H9 (cell line): ENCODE measurements at regions not wholly inside any gene's neighbourhood (a gene's known extent, or its start where the extent isn't known, plus 50 kb on each side); places are given as distances from the start of the nearest gene placed in this dataset.
"Not testable (repeated sequence)": the region's sequence is repeated elsewhere in the genome, so short reads cannot be mapped to it uniquely, and the experiment has no call there.

ENCODE experiments used
- DNase-seq: peaks from one replicate; pipeline ENCODE4 v3.0.0-alpha.2; 2017
- H2AFZ ChIP-seq: one replicate; pipeline ENCODE4 v1.6.1; 2013; ENCODE audit warnings: mild to moderate bottlenecking, low read length, control low read depth, moderate library complexity
- H2AK5ac ChIP-seq: 2 replicates; pipeline ENCODE4 v1.6.1; 2013; ENCODE audit warnings: low read length, control low read depth, mixed read lengths; ENCODE audit not compliant: insufficient read length
- H2BK120ac ChIP-seq: one replicate; pipeline ENCODE4 v1.6.1; 2013; ENCODE audit warnings: low read depth, mild to moderate bottlenecking, low read length, control low read depth, inconsistent platforms; ENCODE audit not compliant: poor library complexity, severe bottlenecking
- H2BK12ac ChIP-seq: 2 replicates; pipeline ENCODE4 v1.6.1; 2013; ENCODE audit warnings: low read length, control low read depth, mixed read lengths, low read depth; ENCODE audit not compliant: insufficient read length
- H2BK15ac ChIP-seq: 2 replicates; pipeline ENCODE4 v1.6.1; 2013; ENCODE audit warnings: low read depth, low read length, control low read depth
- H2BK20ac ChIP-seq: one replicate; pipeline ENCODE4 v1.6.1; 2013; ENCODE audit warnings: low read depth, mild to moderate bottlenecking, low read length, control low read depth, inconsistent platforms; ENCODE audit not compliant: poor library complexity, severe bottlenecking
- H2BK5ac ChIP-seq: 2 replicates; pipeline ENCODE4 v1.6.1; 2013; ENCODE audit warnings: low read length, control low read depth, mixed read lengths; ENCODE audit not compliant: insufficient read length
- H3K14ac ChIP-seq: 2 replicates; pipeline ENCODE4 v1.6.1; 2013; ENCODE audit warnings: low read length, control low read depth; ENCODE audit not compliant: insufficient read depth
- H3K18ac ChIP-seq: 2 replicates; pipeline ENCODE4 v1.6.1; 2013; ENCODE audit warnings: low read depth, mild to moderate bottlenecking, mixed read lengths, low read length, control low read depth; ENCODE audit not compliant: insufficient read length
- H3K23ac ChIP-seq: 2 replicates; pipeline ENCODE4 v1.6.1; 2013; ENCODE audit warnings: low read length, control low read depth, mixed read lengths, low read depth; ENCODE audit not compliant: insufficient read length
- H3K23me2 ChIP-seq: 2 replicates; pipeline ENCODE4 v1.6.1; 2013; ENCODE audit warnings: low read depth, mild to moderate bottlenecking, mixed read lengths, low read length, control low read depth; ENCODE audit not compliant: insufficient read length, poor library complexity, severe bottlenecking
- H3K27ac ChIP-seq: 2 replicates; pipeline ENCODE4 v1.5.1; 2013; ENCODE audit warnings: low read length, control low read depth, mixed read lengths, low read depth; ENCODE audit not compliant: insufficient read length
- H3K27me3 ChIP-seq: 2 replicates; pipeline ENCODE4 v1.6.1; 2013; ENCODE audit warnings: low read length, control low read depth, inconsistent platforms; ENCODE audit not compliant: insufficient read depth
- H3K4ac ChIP-seq: 2 replicates; pipeline ENCODE4 v1.6.1; 2013; ENCODE audit warnings: low read depth, mild to moderate bottlenecking, control low read depth, inconsistent platforms, low read length, moderate library complexity
- H3K4me1 ChIP-seq: 2 replicates; pipeline ENCODE4 v1.6.1; 2013; ENCODE audit warnings: low read length, control low read depth, inconsistent platforms; ENCODE audit not compliant: insufficient read depth
- H3K4me2 ChIP-seq: 2 replicates; pipeline ENCODE4 v1.6.1; 2013; ENCODE audit warnings: low read length, control low read depth, mixed read lengths; ENCODE audit not compliant: insufficient read length, insufficient read depth
- H3K56ac ChIP-seq: 2 replicates; pipeline ENCODE4 v1.6.1; 2013; ENCODE audit warnings: low read depth, mild to moderate bottlenecking, mixed read lengths, low read length, control low read depth; ENCODE audit not compliant: insufficient read length
- H3K79me1 ChIP-seq: 2 replicates; pipeline ENCODE4 v1.6.1; 2013; ENCODE audit warnings: low read depth, mild to moderate bottlenecking, moderate library complexity, low read length, control low read depth, inconsistent platforms; ENCODE audit not compliant: insufficient read depth, poor library complexity, severe bottlenecking
- H3K79me2 ChIP-seq: 2 replicates; pipeline ENCODE4 v1.6.1; 2013; ENCODE audit warnings: low read length, control low read depth, inconsistent platforms; ENCODE audit not compliant: insufficient read depth
- H3K9ac ChIP-seq: 2 replicates; pipeline ENCODE4 v1.6.1; 2013; ENCODE audit warnings: low read length, control low read depth, mixed read lengths; ENCODE audit not compliant: insufficient read length; ENCODE audit errors: extremely low read depth
- H3K9me3 ChIP-seq: one replicate; pipeline ENCODE4 v1.6.1; 2013; ENCODE audit warnings: low read depth, low read length, inconsistent platforms; ENCODE audit not compliant: control insufficient read depth
- H3T11ph ChIP-seq: one replicate; pipeline ENCODE4 v1.6.1; 2013; ENCODE audit warnings: mild to moderate bottlenecking, low read length, control low read depth, inconsistent platforms
- H4K20me1 ChIP-seq: one replicate; pipeline ENCODE4 v1.6.1; 2013; ENCODE audit not compliant: control insufficient read depth, insufficient read length, insufficient read depth
- H4K5ac ChIP-seq: 2 replicates; pipeline ENCODE4 v1.6.1; 2013; ENCODE audit warnings: low read depth, mild to moderate bottlenecking, mixed read lengths, low read length, control low read depth; ENCODE audit not compliant: insufficient read length
- H4K8ac ChIP-seq: replicated peaks from 2 replicates; pipeline ENCODE4 v1.6.1; 2013; ENCODE audit warnings: low read length, control low read depth, mixed read lengths, low read depth; ENCODE audit not compliant: insufficient read length
- H4K91ac ChIP-seq: 2 replicates; pipeline ENCODE4 v1.6.1; 2013; ENCODE audit warnings: low read depth, mild to moderate bottlenecking, moderate library complexity, mixed read lengths, low read length, control low read depth; ENCODE audit not compliant: insufficient read length
- H3K27ac Mint-ChIP-seq, 3 experiments: 2 replicates in 2 of 3; 3 replicates in 1 of 3; pipeline ENCODE4 v1.8.0; 2020 to 2021; ENCODE audit warnings: mixed read lengths in 3 of 3, mild to moderate bottlenecking in 1 of 3, moderate library complexity in 1 of 3
- H3K27me3 Mint-ChIP-seq: 2 replicates; pipeline ENCODE4 v1.8.0; 2021; ENCODE audit warnings: low read depth, mild to moderate bottlenecking, moderate library complexity, mixed read lengths
- H3K36me3 Mint-ChIP-seq, 3 experiments: 2 replicates in 2 of 3; 3 replicates in 1 of 3; pipeline ENCODE4 v1.8.0; 2020 to 2021; ENCODE audit warnings: low read depth in 3 of 3, mixed read lengths in 3 of 3; ENCODE audit not compliant: insufficient read depth in 1 of 3
- H3K4me1 Mint-ChIP-seq, 2 experiments: 2 replicates each; pipeline ENCODE4 v1.8.0; 2020; ENCODE audit warnings: mixed read lengths in 2 of 2
- H3K4me3 Mint-ChIP-seq, 2 experiments: 2 replicates in 1 of 2; 3 replicates in 1 of 2; pipeline ENCODE4 v1.8.0; 2020 to 2021; ENCODE audit warnings: mild to moderate bottlenecking in 2 of 2, mixed read lengths in 2 of 2, moderate library complexity in 1 of 2
- H3K9me3 Mint-ChIP-seq, 2 experiments: 2 replicates in 1 of 2; 3 replicates in 1 of 2; pipeline ENCODE4 v1.8.0; 2020; ENCODE audit warnings: mild to moderate bottlenecking in 2 of 2, mixed read lengths in 2 of 2, moderate library complexity in 1 of 2
- WGBS: extraction: QIAGEN DNeasy Blood & Tissue Kit; methylation state at CpG from one replicate; pipeline ENCODE4 v1.1.7; 2013; ENCODE audit warnings: missing lambda C conversion rate, low lambda C conversion rate, mixed read lengths; ENCODE audit not compliant: insufficient read length; ENCODE audit errors: extremely low coverage; 5-methylcytosine and 5-hydroxymethylcytosine counted together
- TF ChIP-seq, protein P1 (sequence below): fragments of 200-600 bp; sonication (generic); conservative IDR thresholded peaks from 3 replicates; pipeline ENCODE4 v1.8.0; 2021; ENCODE audit warnings: antibody characterized with exemption, mild to moderate bottlenecking

DNA sequence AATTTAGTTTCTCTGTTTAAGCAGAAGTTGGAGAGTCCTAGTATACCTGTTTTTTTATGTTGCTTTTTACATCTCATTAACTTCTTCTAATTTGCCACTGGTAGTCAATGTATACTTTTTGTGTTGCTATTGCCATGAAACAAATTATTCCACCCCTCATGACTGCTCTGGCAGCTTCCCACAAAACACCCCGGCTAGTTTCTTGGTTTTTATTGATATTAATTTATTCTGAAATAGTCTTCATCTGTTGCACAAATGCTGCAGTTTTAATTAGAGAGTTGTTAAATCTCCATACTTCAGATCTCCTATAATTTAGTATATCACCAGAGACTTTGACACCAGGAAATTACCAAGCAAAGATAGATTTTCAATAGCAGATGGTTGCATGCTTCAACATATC is 1159.3 kb upstream of the PRR20A start:
- no peaks in the 10 kb centered on the region for H3K79me2 ChIP-seq
- TF ChIP-seq, protein P1, sequence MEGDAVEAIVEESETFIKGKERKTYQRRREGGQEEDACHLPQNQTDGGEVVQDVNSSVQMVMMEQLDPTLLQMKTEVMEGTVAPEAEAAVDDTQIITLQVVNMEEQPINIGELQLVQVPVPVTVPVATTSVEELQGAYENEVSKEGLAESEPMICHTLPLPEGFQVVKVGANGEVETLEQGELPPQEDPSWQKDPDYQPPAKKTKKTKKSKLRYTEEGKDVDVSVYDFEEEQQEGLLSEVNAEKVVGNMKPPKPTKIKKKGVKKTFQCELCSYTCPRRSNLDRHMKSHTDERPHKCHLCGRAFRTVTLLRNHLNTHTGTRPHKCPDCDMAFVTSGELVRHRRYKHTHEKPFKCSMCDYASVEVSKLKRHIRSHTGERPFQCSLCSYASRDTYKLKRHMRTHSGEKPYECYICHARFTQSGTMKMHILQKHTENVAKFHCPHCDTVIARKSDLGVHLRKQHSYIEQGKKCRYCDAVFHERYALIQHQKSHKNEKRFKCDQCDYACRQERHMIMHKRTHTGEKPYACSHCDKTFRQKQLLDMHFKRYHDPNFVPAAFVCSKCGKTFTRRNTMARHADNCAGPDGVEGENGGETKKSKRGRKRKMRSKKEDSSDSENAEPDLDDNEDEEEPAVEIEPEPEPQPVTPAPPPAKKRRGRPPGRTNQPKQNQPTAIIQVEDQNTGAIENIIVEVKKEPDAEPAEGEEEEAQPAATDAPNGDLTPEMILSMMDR = no peak
- no peak overlapping the region for H3K18ac ChIP-seq
- H3K79me1 ChIP-seq = no peaks in the 10 kb centered on the region
- H3K56ac ChIP-seq = no peak overlapping the region
- no peaks in the 10 kb centered on the region for H3K23me2 ChIP-seq
- H2AFZ ChIP-seq = no peak overlapping the region
- H3K4ac ChIP-seq = no peak overlapping the region
- no peak overlapping the region for H2BK12ac ChIP-seq
- no peak overlapping the region for H4K8ac ChIP-seq
- H2AK5ac ChIP-seq = no peak overlapping the region
- no peak overlapping the region for H2BK120ac ChIP-seq
- Mint-ChIP-seq H3K36me3 (peaks cover 12 to 16% (median 12%) of the 10 kb centered on the region in 3 experiments), H3K27me3 (no peaks in the 10 kb centered on the region), H3K4me1 (no peaks in the 10 kb centered on the region), H3K4me3 (no peak overlapping the region), H3K27ac (no peak overlapping the region), H3K9me3 (peaks cover 14 to 15% of the 10 kb centered on the region in 2 experiments)
- no peak overlapping the region for H2BK20ac ChIP-seq
- no peak overlapping the region for H3K27ac ChIP-seq
- no CpG with 5 or more reads among the region's 1 CpG for WGBS
- H3K27me3 ChIP-seq = no peaks in the 10 kb centered on the region
- no peaks in the 10 kb centered on the region for H4K20me1 ChIP-seq
- H3K9me3 ChIP-seq = peaks cover 12% of the 10 kb centered on the region
- H4K5ac ChIP-seq = no peak overlapping the region
- H3T11ph ChIP-seq = no peak overlapping the region
- H4K91ac ChIP-seq = no peak overlapping the region
- no peak overlapping the region for H3K23ac ChIP-seq
- no peak overlapping the region for H3K14ac ChIP-seq
- H3K4me1 ChIP-seq = no peaks in the 10 kb centered on the region
- no peak overlapping the region for H3K9ac ChIP-seq
- no peak overlapping the region for H2BK5ac ChIP-seq
- no peak for DNase-seq
- no peak overlapping the region for H2BK15ac ChIP-seq
- H3K4me2 ChIP-seq = no peak overlapping the region

DNA sequence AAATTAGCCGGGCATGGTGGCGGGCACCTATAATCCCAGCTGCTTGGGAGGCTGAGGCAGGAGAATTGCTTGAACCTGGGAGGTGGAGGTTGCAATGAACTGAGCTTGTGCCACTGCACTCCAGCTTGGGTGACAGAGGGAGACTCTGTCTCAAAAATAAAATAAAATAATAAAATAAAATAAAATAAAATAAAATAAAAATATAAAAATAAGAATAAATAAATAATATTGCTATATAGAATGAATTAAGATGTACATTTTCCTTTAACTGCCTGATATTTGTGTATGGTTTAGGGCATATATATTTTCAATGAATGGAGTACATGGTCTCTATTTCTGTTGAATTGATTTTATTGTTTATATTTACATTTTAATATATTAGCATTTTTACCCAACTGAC is 1156.7 kb upstream of the PRR20A start:
- H4K20me1 ChIP-seq, H3K4ac ChIP-seq, H4K8ac ChIP-seq, H2BK5ac ChIP-seq, H3K27ac ChIP-seq, H3K23ac ChIP-seq, H3K27ac Mint-ChIP-seq, H2BK15ac ChIP-seq, H3K4me2 ChIP-seq, H2AFZ ChIP-seq, H3T11ph ChIP-seq, H3K36me3 Mint-ChIP-seq, H4K91ac ChIP-seq, H3K9me3 Mint-ChIP-seq, H3K27me3 ChIP-seq, H3K18ac ChIP-seq, H3K23me2 ChIP-seq, H3K4me3 Mint-ChIP-seq, DNase-seq, H3K79me2 ChIP-seq, H3K9ac ChIP-seq, H4K5ac ChIP-seq, H3K27me3 Mint-ChIP-seq, H3K9me3 ChIP-seq, H3K56ac ChIP-seq, H2AK5ac ChIP-seq, H2BK20ac ChIP-seq, H3K4me1 ChIP-seq, H2BK120ac ChIP-seq, H3K14ac ChIP-seq, H3K4me1 Mint-ChIP-seq, H2BK12ac ChIP-seq, H3K79me1 ChIP-seq: not testable (repeated sequence)
- no CpG with 5 or more reads among the region's 2 CpGs for WGBS
